GM18520 (cell line): ENCODE measurements at regions not wholly inside any gene's neighbourhood (a gene's known extent, or its start where the extent isn't known, plus 50 kb on each side); places are given as distances from the start of the nearest gene placed in this dataset.
A peak's percentile ranks its signal among the peaks of the same experiment; 100 is the strongest.

Experiments used
- ATAC-seq: cut with Tn5 transposase; IDR thresholded peaks from one replicate; pipeline ENCODE4 v1.9.1; 2021; ENCODE audit not compliant: unreplicated experiment

DNA sequence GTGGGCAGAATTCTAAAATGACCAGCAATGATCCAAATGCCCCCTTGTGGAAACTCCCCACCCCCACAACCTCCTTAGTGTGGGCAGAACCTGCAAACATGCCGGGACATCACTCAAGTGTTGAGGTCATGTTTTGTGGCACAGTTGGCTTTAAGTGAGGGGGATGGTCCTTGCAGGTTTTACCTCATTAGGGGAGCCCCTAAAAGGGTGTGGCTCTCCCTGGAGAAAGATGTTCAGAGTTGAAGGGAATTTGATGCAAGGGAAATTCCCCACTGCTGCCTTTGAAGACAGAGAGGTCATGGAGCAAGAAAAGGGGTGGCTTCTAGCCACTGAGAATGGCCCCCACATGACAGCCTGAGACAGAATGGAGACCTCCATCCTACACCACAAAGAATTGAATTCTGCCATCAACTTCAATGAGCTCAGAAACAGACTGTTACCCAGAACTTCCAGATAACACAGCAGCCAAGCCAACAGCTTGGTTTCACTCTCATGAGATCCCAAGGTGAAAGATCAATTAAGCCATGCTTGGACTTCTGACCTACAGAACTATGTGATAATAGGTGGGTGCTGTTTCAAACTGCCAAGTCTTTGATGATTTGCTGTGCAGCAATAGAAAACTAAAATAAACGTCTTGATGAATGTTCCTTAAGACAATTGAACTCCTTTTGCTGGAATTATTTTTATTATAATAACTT lies 103.4 kb downstream of the MED10 start:
- no peak for ATAC-seq

- no peak for ATAC-seq
These were observed 104.6 kb downstream of the MED10 start for GRCh38 chr5:6273749-6274148.

DNA sequence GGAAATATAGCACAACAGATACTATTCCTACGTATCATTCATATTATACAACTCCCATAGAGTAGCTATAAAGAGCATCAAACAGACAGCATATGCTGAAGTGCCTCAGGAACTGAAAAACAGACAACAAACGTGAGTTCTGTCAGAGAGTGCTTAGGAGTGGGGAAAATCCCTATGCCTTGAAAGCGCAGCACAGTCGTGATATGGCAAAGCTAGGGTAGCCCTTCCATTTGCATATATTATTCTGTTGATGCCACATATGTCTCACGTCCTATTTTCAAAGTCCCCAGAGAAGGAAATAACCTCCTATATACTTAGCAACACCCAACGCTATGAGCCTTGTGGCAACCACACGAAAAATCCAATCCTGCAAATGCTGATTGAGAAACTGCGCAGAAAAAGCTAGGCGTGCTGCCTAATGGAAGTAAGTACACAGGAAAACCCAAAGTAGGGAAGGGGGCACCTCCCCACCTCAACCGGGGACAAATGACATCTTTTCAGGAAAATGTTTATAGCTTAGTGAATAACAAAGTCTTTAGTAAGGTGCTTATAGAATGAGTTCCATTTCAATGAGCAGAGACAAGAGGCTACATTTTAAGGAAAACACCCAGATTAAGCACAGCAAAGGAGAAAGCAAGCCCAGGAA lies 105.1 kb downstream of the MED10 start:
- ATAC-seq = peak; percentile 91

- ATAC-seq = no peak
These were observed 108.4 kb downstream of the MED10 start for GRCh38 chr5:6269925-6270324.

- ATAC-seq = no peak
These were observed 111.6 kb downstream of the MED10 start for GRCh38 chr5:6266671-6267197.

DNA sequence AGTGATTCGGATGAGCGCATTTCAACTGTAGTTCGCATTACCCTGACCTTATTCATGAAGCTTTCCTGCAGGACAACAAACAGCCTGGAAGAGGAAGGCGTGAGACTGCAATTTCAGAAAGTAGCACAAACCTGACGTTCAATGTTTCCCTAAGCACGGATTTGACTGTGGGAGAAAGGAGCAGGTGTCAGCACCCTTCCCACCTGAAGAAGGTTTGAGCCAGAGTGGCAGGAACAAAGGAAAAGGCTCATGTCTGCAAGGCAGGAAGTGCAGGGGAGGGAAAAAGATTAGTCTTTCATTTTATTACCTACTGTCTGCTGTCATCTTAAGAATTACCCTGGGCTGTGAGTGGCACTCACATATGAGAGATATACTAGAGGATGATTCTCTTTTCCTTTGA lies 114.0 kb downstream of the MED10 start:
- no peak for ATAC-seq

DNA sequence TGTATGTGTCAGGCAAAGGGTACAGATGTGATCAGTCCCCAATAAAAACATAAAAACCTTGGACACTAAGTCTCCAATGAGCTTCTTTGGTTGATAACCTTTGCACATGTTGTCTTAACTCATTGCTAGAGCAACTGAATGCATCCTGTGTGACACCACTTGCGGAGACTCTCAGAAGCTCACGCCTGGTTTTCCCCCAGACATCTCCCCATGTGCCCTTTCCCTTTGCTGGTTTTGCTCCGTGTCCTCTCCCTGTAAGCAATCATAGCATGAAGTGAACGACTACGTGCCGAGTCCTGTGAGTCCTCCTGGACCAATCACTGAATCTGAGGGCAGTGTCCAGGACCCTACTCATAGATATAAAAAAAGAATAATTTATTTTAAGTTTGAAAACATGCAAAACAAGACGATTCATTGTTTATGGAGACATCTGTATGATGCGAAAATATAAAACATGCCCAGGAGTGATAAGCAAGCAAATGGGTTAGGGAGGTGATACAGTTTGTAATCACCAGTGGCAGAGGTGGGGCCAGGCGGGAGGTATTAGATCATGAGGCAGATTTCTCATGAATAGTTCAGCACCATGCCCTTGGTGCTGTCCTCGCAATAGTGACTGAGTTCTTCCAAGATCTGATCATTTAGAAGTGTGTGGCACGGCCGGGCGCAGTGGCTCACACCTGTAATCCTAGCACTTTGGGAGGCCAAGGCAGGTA lies 115.5 kb downstream of the MED10 start:
- ATAC-seq = no peak

- ATAC-seq = no peak
These were observed 116.7 kb downstream of the MED10 start for GRCh38 chr5:6261668-6262067.

GRCh38 chr5:6261256-6261655 lies 117.1 kb downstream of the MED10 start:
- ATAC-seq = no peak

DNA sequence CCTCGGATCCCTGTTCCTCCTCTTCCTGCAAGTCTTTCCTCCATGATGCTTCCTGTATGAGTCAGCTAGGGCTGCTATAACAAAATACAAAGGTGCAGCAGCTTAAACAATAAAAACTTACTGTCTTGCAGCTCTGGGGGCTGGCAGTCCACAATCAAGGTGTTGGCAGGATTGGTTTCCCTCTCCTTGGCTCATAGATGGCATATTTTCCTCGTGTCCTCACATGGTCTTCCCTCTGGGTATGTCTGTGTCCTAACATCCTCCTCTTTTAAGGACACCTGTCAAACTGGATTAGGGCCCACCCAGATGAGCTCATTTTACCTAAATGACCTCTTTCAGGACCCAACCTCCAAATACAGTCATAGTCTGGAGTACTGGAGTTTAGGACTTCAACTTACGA lies 117.5 kb downstream of the MED10 start:
- no peak for ATAC-seq

GRCh38 chr5:6256901-6257300 lies 121.4 kb downstream of the MED10 start:
- ATAC-seq = no peak

DNA sequence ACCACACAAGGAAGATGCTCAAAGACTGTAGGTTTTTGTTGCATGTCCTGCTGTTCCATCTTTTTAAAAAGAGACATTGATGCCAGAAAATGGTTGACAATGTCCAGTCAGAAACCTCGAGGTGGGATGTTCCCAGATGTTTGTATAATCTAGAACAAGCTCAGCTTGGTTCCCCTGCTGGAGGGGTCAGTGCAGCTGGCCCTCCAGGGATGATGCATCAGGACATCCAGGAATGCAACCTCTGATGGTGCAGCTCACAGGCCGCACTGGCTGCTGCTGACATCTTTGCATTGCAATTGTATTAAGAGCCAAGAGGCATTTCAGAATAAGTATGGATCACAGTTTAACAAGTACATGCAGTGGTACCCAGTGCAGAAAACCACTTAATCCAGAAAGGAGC lies 122.4 kb downstream of the MED10 start:
- ATAC-seq = no peak

DNA sequence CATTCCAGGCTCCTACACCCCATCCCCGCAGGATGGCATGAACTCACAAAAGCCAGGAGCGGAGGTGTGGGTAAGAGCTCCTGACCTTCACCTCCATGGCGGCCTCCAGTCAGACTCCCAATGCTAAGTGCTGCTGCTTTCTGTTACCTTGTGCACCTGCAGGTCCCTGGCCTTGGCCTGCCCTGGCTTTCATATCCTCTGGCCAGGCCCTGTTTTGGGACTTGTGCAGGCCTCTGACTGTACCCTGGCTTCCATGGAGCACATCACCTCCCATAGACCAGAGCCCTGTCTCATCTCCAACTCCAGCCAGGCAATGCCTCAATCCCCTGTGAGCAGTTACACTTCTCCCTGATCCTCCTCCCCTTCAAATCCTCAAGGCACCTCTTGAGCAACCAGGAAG lies 124.5 kb downstream of the MED10 start:
- no peak for ATAC-seq

DNA sequence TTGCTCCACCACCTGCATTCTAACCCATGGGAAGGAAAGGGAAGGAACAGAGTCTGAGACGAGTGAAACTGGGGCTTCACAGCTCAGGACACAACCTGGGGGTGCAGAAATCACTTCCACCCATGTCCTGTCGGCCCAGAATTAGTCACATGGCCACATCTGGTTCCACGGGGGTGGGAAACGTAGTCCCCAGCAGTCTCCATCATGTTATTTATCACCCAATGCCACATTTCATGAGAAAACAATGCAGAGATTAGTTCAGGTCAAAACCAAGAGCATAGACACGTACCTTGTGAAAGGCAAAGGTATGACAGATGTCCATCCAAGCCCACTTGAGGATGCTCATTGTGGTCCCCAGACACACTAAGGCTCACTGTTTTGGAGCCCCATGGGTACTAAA lies 125.1 kb downstream of the MED10 start:
- no peak for ATAC-seq

- no peak for ATAC-seq
These were observed 125.8 kb downstream of the MED10 start for GRCh38 chr5:6252581-6252980.

DNA sequence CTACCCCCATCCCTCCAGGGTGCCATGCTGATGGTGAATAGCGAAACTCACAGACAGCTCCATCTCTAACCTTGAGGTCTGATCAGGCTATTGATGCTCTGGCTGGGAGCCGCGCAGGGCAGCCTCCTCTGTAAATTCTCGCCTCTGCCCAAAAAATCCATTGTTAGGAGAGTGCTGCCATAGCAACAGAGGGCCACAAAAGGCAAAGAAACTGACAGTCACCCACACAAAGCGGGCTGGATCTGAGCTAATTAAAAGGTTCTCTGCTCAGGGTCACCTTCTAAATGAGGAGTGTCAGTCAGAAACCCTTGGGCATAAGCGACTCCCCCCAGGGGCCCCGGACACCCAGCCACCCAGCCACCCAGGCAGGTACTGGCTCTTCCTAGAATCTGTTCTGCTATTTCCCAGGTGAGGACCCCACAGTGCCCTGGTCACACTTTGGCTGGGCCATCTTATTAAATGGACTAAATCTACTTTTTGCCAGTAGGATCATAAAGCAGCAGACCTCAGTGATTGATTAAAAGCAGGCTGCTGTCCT lies 126.7 kb downstream of the MED10 start:
- ATAC-seq = no peak

DNA sequence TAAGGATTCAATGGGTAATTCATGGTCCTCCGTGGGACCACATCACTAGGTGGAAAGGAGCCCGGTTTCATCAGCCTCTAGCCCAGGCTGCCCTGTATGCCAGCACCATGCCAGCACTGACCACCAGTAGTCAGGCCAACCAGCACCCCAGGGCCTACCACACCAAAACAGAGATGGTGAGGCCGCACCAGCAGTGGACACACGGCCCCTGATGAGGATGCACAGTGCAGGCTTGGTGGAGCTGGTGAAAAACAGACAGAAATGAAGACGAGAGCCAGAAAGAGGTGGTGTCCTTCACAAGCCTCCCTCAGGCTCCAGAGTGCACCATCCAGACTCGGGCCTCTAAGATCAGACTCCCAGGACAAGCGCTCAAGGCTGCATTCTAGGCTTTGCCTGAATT lies 128.2 kb downstream of the MED10 start:
- ATAC-seq = no peak

DNA sequence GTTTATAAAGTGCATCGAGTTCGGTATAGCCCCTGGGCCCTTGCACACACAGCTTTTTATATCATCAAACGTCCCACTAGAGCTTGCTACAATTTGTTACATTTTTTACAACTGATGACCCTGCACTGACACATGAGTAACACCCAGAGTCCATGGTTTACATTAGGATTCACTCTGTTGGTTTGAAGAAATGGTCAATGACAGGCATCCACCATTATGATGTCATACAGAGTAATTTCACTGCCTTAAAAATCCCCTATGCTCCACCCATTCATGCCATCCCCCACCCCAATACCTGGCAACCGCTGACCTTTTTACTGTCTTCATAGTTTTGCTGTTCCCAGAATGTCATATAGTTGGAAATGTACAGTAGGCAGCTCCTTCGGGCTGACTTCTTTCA lies 130.2 kb downstream of the MED10 start:
- no peak for ATAC-seq

DNA sequence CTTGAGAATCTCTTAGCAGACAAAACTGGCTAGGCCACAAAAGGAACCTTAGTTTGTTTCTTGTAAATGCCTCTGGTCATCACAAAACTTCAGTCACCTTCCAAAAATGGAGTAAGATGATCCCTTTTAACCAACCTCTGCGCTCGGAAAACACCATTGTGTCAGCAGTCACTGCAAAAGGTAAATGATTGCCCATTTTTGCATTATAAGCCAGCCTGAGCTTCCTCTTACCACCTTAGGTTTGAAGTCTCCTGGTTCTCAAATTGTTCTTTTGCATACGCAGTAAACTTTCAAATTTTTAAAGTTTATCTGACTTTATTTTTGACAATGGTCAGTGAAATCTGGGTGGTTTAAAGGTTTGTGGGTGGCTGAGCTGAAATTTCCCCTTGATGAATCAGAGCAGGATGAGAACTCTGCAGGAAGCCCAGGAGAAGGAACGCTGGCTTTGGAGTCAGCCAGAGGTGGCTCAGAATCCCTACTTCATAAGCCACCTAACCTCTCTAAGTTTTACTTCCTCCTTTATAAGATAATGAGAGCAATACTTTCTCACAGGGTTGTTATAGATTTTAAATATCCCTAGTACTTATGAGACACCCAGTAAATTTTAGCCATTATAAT lies 131.4 kb downstream of the MED10 start:
- ATAC-seq = no peak

GRCh38 chr5:6244339-6244714 lies 134.0 kb downstream of the MED10 start:
- no peak for ATAC-seq

- no peak for ATAC-seq
These were observed 134.5 kb downstream of the MED10 start for GRCh38 chr5:6243706-6244338.
